Activated CD8-positive, alpha-beta T cell treated with anti-CD3 and anti-CD28 coated beads for 36 hours (primary cell): ENCODE measurements at regions not wholly inside any gene's neighbourhood (a gene's known extent, or its start where the extent isn't known, plus 50 kb on each side); places are given as distances from the start of the nearest gene placed in this dataset.

ENCODE experiments used
- ATAC-seq: fragments of 200-7000 bp; cut with Tn5 transposase; one replicate; pipeline ENCODE4 v1.10.0; 2021; ENCODE audit warnings: mild to moderate bottlenecking, moderate library complexity
- CTCF ChIA-PET: fragments of 350-600 bp; sonication (Branson Sonifier 250); formaldehyde crosslinking; loops from one replicate; lab custom pipeline; 2021; ENCODE audit warnings: antibody characterized with exemption; lab: Charles Lee
- POLR2A ChIA-PET: fragments of 350-600 bp; sonication (Branson Sonifier 250); formaldehyde crosslinking; loops from one replicate; lab custom pipeline; 2021; ENCODE audit warnings: antibody characterized with exemption; lab: Charles Lee
- DNase-seq: peaks from one replicate; pipeline ENCODE4 v3.0.0-alpha.2; 2020
- H3K27ac Mint-ChIP-seq: one replicate; pipeline ENCODE4 v1.8.0; 2021; ENCODE audit warnings: mild to moderate bottlenecking, mixed read lengths
- H3K27me3 Mint-ChIP-seq: one replicate; pipeline ENCODE4 v1.8.0; 2021; ENCODE audit warnings: mixed read lengths
- H3K36me3 Mint-ChIP-seq: one replicate; pipeline ENCODE4 v1.8.0; 2021; ENCODE audit warnings: low read depth, mixed read lengths
- H3K4me1 Mint-ChIP-seq: one replicate; pipeline ENCODE4 v1.8.0; 2021; ENCODE audit warnings: low read depth, mixed read lengths
- H3K4me3 Mint-ChIP-seq: one replicate; pipeline ENCODE4 v1.8.0; 2021; ENCODE audit warnings: mild to moderate bottlenecking, moderate library complexity, mixed read lengths
- H3K9me3 Mint-ChIP-seq: one replicate; pipeline ENCODE4 v1.8.0; 2021; ENCODE audit warnings: mixed read lengths
- intact Hi-C: fragments of 100-400 bp; cut with micrococcal nuclease; formaldehyde crosslinking; loops from one replicate; pipeline ENCODE4 v1.10.0; 2022
- TF ChIP-seq, protein P1 (sequence below): fragments of 200-600 bp; IDR thresholded peaks from one replicate; pipeline ENCODE4 v1.8.0; 2022; ENCODE audit warnings: antibody characterized with exemption, mild to moderate bottlenecking

GRCh38 chr6:78611886-78612480, 255.4 kb upstream of the IRAK1BP1 start:
- TF ChIP-seq, protein P1, sequence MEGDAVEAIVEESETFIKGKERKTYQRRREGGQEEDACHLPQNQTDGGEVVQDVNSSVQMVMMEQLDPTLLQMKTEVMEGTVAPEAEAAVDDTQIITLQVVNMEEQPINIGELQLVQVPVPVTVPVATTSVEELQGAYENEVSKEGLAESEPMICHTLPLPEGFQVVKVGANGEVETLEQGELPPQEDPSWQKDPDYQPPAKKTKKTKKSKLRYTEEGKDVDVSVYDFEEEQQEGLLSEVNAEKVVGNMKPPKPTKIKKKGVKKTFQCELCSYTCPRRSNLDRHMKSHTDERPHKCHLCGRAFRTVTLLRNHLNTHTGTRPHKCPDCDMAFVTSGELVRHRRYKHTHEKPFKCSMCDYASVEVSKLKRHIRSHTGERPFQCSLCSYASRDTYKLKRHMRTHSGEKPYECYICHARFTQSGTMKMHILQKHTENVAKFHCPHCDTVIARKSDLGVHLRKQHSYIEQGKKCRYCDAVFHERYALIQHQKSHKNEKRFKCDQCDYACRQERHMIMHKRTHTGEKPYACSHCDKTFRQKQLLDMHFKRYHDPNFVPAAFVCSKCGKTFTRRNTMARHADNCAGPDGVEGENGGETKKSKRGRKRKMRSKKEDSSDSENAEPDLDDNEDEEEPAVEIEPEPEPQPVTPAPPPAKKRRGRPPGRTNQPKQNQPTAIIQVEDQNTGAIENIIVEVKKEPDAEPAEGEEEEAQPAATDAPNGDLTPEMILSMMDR, result peak; percentile 54
- no peaks in the 10 kb centered on the region for H3K9me3 Mint-ChIP-seq
- CTCF ChIA-PET, result interaction anchor here (0.8 kb wide), 1 partner anchor 20 kb away, joined by 3 read pairs; no protein-coding TSS in a partner anchor

GRCh38 chr6:78614961-78615360, 252.4 kb upstream of the IRAK1BP1 start:
- H3K27ac Mint-ChIP-seq, result no peak overlapping the region
- CTCF ChIA-PET, result no interaction called here
- H3K27me3 Mint-ChIP-seq, result peaks cover 2% of the 10 kb centered on the region
- no peaks in the 10 kb centered on the region for H3K4me1 Mint-ChIP-seq
- no peaks in the 10 kb centered on the region for H3K36me3 Mint-ChIP-seq
- H3K4me3 Mint-ChIP-seq, result no peak overlapping the region
- ATAC-seq, result no peak
- DNase-seq, result no peak
- intact Hi-C loops, result no loop called here
- no peaks in the 10 kb centered on the region for H3K9me3 Mint-ChIP-seq
- TF ChIP-seq, protein P1, result no peak
- POLR2A ChIA-PET, result no interaction called here

More at GRCh38 chr6:78611886-78612480, 255.4 kb upstream of the IRAK1BP1 start:
- no peaks in the 10 kb centered on the region for H3K4me1 Mint-ChIP-seq
- ATAC-seq (no peak), DNase-seq (no peak)
- intact Hi-C loops, result no loop called here
- H3K36me3 Mint-ChIP-seq, result no peaks in the 10 kb centered on the region
- POLR2A ChIA-PET, result no interaction called here
- H3K27me3 Mint-ChIP-seq, result peaks cover 2% of the 10 kb centered on the region
- H3K27ac Mint-ChIP-seq, result no peak overlapping the region
- no peak overlapping the region for H3K4me3 Mint-ChIP-seq

DNA sequence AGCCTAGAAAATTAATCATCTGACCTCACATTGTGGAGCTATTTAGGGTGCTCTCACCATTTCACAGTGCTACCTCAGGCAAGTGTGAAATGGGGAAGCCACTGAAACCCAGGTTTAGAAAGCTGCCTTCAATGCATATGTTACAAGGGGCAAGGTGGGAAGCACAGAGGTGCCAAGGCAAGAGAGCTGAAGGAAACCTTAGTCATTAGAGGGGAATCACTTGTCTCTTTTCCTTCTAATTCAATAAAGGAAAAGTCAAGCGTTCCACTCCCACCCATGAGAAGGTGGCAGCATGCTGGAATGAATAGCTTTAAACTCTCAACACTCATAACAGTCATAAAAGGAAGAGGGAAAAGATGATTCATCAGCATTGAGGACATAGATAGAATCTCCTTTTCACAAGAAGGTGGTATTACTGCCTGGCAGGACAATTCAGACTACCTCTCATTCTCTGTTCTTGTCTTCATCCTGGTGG, 251.9 kb upstream of the IRAK1BP1 start:
- TF ChIP-seq, protein P1, result no peak
- Mint-ChIP-seq H3K27ac (no peak overlapping the region), H3K27me3 (peaks cover 2% of the 10 kb centered on the region), H3K4me1 (no peaks in the 10 kb centered on the region), H3K36me3 (no peaks in the 10 kb centered on the region), H3K4me3 (no peak overlapping the region), H3K9me3 (no peaks in the 10 kb centered on the region)
- ChIA-PET POLR2A (no interaction called here), CTCF (no interaction called here)
- no peak for DNase-seq
- no peak for ATAC-seq
- intact Hi-C loops, result no loop called here

DNA sequence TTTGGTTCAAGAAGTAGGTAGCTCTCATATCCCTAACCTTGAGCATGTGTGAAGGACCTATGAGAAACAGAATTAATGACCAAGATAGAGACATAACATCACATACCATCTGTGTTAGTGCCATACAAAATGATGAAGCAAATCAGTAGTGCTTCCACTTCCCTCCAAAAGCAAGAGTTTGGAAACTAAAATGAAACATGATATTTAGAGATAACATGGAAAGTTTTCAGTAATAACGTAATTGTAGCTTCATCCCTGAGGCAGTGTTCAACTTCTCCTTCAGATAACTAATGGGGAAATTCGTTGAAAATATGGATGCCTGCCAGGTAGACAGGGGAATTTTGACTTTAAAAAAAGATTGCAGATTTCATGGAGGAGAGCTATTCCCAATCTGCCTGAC, 248.4 kb upstream of the IRAK1BP1 start:
- intact Hi-C loops, result no loop called here
- TF ChIP-seq, protein P1, result no peak
- H3K9me3 Mint-ChIP-seq, result no peaks in the 10 kb centered on the region

DNA sequence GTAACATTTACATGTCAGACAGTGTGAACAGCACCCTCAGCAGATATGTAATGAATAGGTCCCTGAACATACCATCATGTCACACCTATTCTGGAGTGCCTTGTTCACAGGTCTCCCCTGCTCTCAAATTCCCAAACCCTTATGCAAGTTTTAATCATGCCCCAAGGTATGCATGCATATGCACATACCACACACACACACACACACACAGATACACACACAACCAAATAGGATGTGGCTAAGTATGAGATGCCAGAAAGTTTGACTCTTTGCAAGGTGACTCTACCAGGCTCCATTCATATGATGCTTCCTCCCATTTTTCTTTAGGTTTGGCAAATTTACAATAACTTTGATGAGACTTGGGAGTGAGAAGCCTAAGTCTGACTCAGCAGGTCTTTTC, 243.8 kb upstream of the IRAK1BP1 start:
- ATAC-seq (no peak), DNase-seq (no peak)
- ChIA-PET CTCF (no interaction called here), POLR2A (no interaction called here)
- no peaks in the 10 kb centered on the region for H3K36me3 Mint-ChIP-seq
- no peaks in the 10 kb centered on the region for H3K4me1 Mint-ChIP-seq
- no peak overlapping the region for H3K4me3 Mint-ChIP-seq
- intact Hi-C loops, result no loop called here
- no peaks in the 10 kb centered on the region for H3K9me3 Mint-ChIP-seq
- peaks cover under 1% of the 10 kb centered on the region for H3K27me3 Mint-ChIP-seq
- no peak overlapping the region for H3K27ac Mint-ChIP-seq
- TF ChIP-seq, protein P1, result no peak

More for the DNA sequence above, 248.4 kb upstream of the IRAK1BP1 start:
- H3K27me3 Mint-ChIP-seq, result peaks cover 2% of the 10 kb centered on the region
- H3K36me3 Mint-ChIP-seq, result no peaks in the 10 kb centered on the region
- no peak for DNase-seq
- ATAC-seq, result no peak
- H3K27ac Mint-ChIP-seq, result no peak overlapping the region
- POLR2A ChIA-PET, result no interaction called here
- no peak overlapping the region for H3K4me3 Mint-ChIP-seq
- H3K4me1 Mint-ChIP-seq, result no peaks in the 10 kb centered on the region
- CTCF ChIA-PET, result no interaction called here
